Karpas-422 (cell line): ENCODE measurements at regions not wholly inside any gene's neighbourhood (a gene's known extent, or its start where the extent isn't known, plus 50 kb on each side); places are given as distances from the start of the nearest gene placed in this dataset.

Experiments used
- DNase-seq: peaks from one replicate; pipeline ENCODE4 v3.0.0-alpha.2; 2015
- H2AFZ ChIP-seq: fragments of 200-600 bp; sonication (generic); 2 replicates; pipeline ENCODE4 v1.6.1; 2014; ENCODE audit warnings: antibody characterized with exemption, low read length, mixed read lengths
- H3K27ac ChIP-seq: fragments of 200-600 bp; sonication (generic); 2 replicates; pipeline ENCODE4 v1.5.1; 2014; ENCODE audit warnings: mild to moderate bottlenecking, low read length, moderate library complexity
- H3K27me3 ChIP-seq: fragments of 200-600 bp; sonication (generic); 2 replicates; pipeline ENCODE4 v1.6.1; 2014; ENCODE audit warnings: low read length, mixed read lengths
- H3K36me3 ChIP-seq: fragments of 200-600 bp; sonication (generic); 2 replicates; pipeline ENCODE4 v1.6.1; 2014; ENCODE audit warnings: low read length, mixed read lengths; ENCODE audit not compliant: insufficient read depth
- H3K4me1 ChIP-seq: fragments of 200-600 bp; sonication (generic); 2 replicates; pipeline ENCODE4 v1.6.1; 2014; ENCODE audit warnings: mild to moderate bottlenecking, low read length, mixed read lengths
- H3K4me2 ChIP-seq: fragments of 200-600 bp; sonication (generic); 2 replicates; pipeline ENCODE4 v1.6.1; 2014; ENCODE audit warnings: low read length, low read depth, mild to moderate bottlenecking; ENCODE audit not compliant: poor library complexity, severe bottlenecking
- H3K4me3 ChIP-seq: fragments of 200-600 bp; sonication (generic); 2 replicates; pipeline ENCODE4 v1.5.1; 2014; ENCODE audit warnings: mild to moderate bottlenecking, antibody characterized with exemption, low read length, mixed read lengths
- H3K79me2 ChIP-seq: fragments of 200-600 bp; sonication (generic); 2 replicates; pipeline ENCODE4 v1.6.1; 2014; ENCODE audit warnings: mild to moderate bottlenecking, low read length, mixed read lengths
- H3K9ac ChIP-seq: fragments of 200-600 bp; sonication (generic); 2 replicates; pipeline ENCODE4 v1.6.0; 2014; ENCODE audit warnings: low read length
- H3K9me2 ChIP-seq: fragments of 200-600 bp; sonication (generic), shearing (Covaris generic); replicated peaks from 2 replicates; pipeline ENCODE4 v1.6.0; 2014; ENCODE audit warnings: mild to moderate bottlenecking, low read length, moderate library complexity; ENCODE audit not compliant: insufficient read depth
- H3K9me3 ChIP-seq: fragments of 300-700, 200-600 bp; sonication (generic); 2 replicates; pipeline ENCODE4 v1.6.1; 2014; ENCODE audit warnings: low read length, mixed read lengths
- H4K20me1 ChIP-seq: fragments of 200-600 bp; sonication (generic); 2 replicates; pipeline ENCODE4 v1.6.1; 2014; ENCODE audit warnings: mild to moderate bottlenecking, antibody characterized with exemption, low read length, low read depth; ENCODE audit not compliant: insufficient read depth

GRCh38 chr1:208917723-208918122, 665.8 kb upstream of the CAMK1G start:
- H3K4me3 ChIP-seq, result no peak overlapping the region
- DNase-seq, result no peak
- 0 out of 2 replicates have a peak, but pooled peaks cover 3% of the 10 kb centered on the region for H3K9me2 ChIP-seq
- H3K4me2 ChIP-seq, result no peak overlapping the region
- H3K9ac ChIP-seq, result no peak overlapping the region
- H3K9me3 ChIP-seq, result no peaks in the 10 kb centered on the region
- H3K36me3 ChIP-seq, result no peaks in the 10 kb centered on the region
- no peaks in the 10 kb centered on the region for H3K79me2 ChIP-seq
- H2AFZ ChIP-seq, result no peak overlapping the region
- no peak overlapping the region for H3K27ac ChIP-seq
- no peaks in the 10 kb centered on the region for H3K27me3 ChIP-seq
- H4K20me1 ChIP-seq, result no peaks in the 10 kb centered on the region
- H3K4me1 ChIP-seq, result no peaks in the 10 kb centered on the region

GRCh38 chr1:208918160-208918559, 665.4 kb upstream of the CAMK1G start:
- Histone ChIP-seq H3K36me3 (no peaks in the 10 kb centered on the region), H3K4me2 (no peak overlapping the region), H3K9ac (no peak overlapping the region), H2AFZ (no peak overlapping the region), H3K27me3 (no peaks in the 10 kb centered on the region), H3K79me2 (no peaks in the 10 kb centered on the region), H3K9me3 (no peaks in the 10 kb centered on the region), H3K4me3 (no peak overlapping the region), H4K20me1 (no peaks in the 10 kb centered on the region), H3K9me2 (0 out of 2 replicates have a peak, but pooled peaks cover 3% of the 10 kb centered on the region), H3K4me1 (no peaks in the 10 kb centered on the region), H3K27ac (no peak overlapping the region)
- no peak for DNase-seq

- H3K36me3 ChIP-seq, result no peaks in the 10 kb centered on the region
- no peak overlapping the region for H3K4me2 ChIP-seq
- H3K27me3 ChIP-seq, result no peaks in the 10 kb centered on the region
- no peak overlapping the region for H3K4me3 ChIP-seq
- no peak for DNase-seq
- no peaks in the 10 kb centered on the region for H3K4me1 ChIP-seq
- H3K9me3 ChIP-seq, result no peaks in the 10 kb centered on the region
- no peak overlapping the region for H3K27ac ChIP-seq
- H2AFZ ChIP-seq, result no peak overlapping the region
- no peaks in the 10 kb centered on the region for H3K79me2 ChIP-seq
- H3K9me2 ChIP-seq, result 0 out of 2 replicates have a peak, but pooled peaks cover 3% of the 10 kb centered on the region
- no peak overlapping the region for H3K9ac ChIP-seq
- no peaks in the 10 kb centered on the region for H4K20me1 ChIP-seq
Observed at GRCh38 chr1:208919371-208919770, 664.1 kb upstream of the CAMK1G start.

- no peaks in the 10 kb centered on the region for H3K4me1 ChIP-seq
- H3K9me3 ChIP-seq, result no peaks in the 10 kb centered on the region
- H3K27me3 ChIP-seq, result no peaks in the 10 kb centered on the region
- H3K9ac ChIP-seq, result no peak overlapping the region
- no peak for DNase-seq
- H3K79me2 ChIP-seq, result no peaks in the 10 kb centered on the region
- H3K9me2 ChIP-seq, result 0 out of 2 replicates have a peak, but pooled peaks cover 3% of the 10 kb centered on the region
- no peaks in the 10 kb centered on the region for H4K20me1 ChIP-seq
- no peak overlapping the region for H3K4me2 ChIP-seq
- no peak overlapping the region for H2AFZ ChIP-seq
- H3K4me3 ChIP-seq, result no peak overlapping the region
- H3K36me3 ChIP-seq, result no peaks in the 10 kb centered on the region
- H3K27ac ChIP-seq, result no peak overlapping the region
Observed at GRCh38 chr1:208921259-208921658, 662.3 kb upstream of the CAMK1G start.

GRCh38 chr1:208923456-208923855, 660.1 kb upstream of the CAMK1G start:
- Histone ChIP-seq H3K79me2 (no peaks in the 10 kb centered on the region), H2AFZ (no peak overlapping the region), H3K36me3 (no peaks in the 10 kb centered on the region), H3K9me3 (no peaks in the 10 kb centered on the region), H3K9ac (no peak overlapping the region), H3K4me1 (no peaks in the 10 kb centered on the region), H3K27me3 (no peaks in the 10 kb centered on the region), H3K4me3 (no peak overlapping the region), H3K27ac (no peak overlapping the region), H3K4me2 (no peak overlapping the region), H4K20me1 (no peaks in the 10 kb centered on the region), H3K9me2 (0 out of 2 replicates have a peak, but pooled peaks cover 3% of the 10 kb centered on the region)
- no peak for DNase-seq

GRCh38 chr1:208923946-208924720, 659.4 kb upstream of the CAMK1G start:
- no peaks in the 10 kb centered on the region for H3K79me2 ChIP-seq
- H3K4me3 ChIP-seq, result no peak overlapping the region
- H4K20me1 ChIP-seq, result no peaks in the 10 kb centered on the region
- no peak overlapping the region for H3K4me2 ChIP-seq
- DNase-seq, result no peak
- H3K27ac ChIP-seq, result no peak overlapping the region
- H3K9me2 ChIP-seq, result 0 out of 2 replicates have a peak, but pooled peaks cover 3% of the 10 kb centered on the region
- H2AFZ ChIP-seq, result no peak overlapping the region
- H3K9ac ChIP-seq, result no peak overlapping the region
- no peaks in the 10 kb centered on the region for H3K36me3 ChIP-seq
- no peaks in the 10 kb centered on the region for H3K27me3 ChIP-seq
- no peaks in the 10 kb centered on the region for H3K9me3 ChIP-seq
- no peaks in the 10 kb centered on the region for H3K4me1 ChIP-seq

- no peaks in the 10 kb centered on the region for H3K79me2 ChIP-seq
- H3K4me2 ChIP-seq, result no peak overlapping the region
- H3K9me2 ChIP-seq, result 0 out of 2 replicates have a peak, but pooled peaks cover 3% of the 10 kb centered on the region
- H3K27me3 ChIP-seq, result no peaks in the 10 kb centered on the region
- no peak overlapping the region for H3K27ac ChIP-seq
- H3K4me1 ChIP-seq, result no peaks in the 10 kb centered on the region
- no peak for DNase-seq
- H4K20me1 ChIP-seq, result no peaks in the 10 kb centered on the region
- no peak overlapping the region for H2AFZ ChIP-seq
- H3K9ac ChIP-seq, result no peak overlapping the region
- H3K9me3 ChIP-seq, result no peaks in the 10 kb centered on the region
- H3K36me3 ChIP-seq, result no peaks in the 10 kb centered on the region
- H3K4me3 ChIP-seq, result no peak overlapping the region
Observed at GRCh38 chr1:208924928-208925327, 658.6 kb upstream of the CAMK1G start.

GRCh38 chr1:208928349-208929010, 655.0 kb upstream of the CAMK1G start:
- Histone ChIP-seq H2AFZ (no peak overlapping the region), H4K20me1 (no peaks in the 10 kb centered on the region), H3K9me2 (no peaks in the 10 kb centered on the region), H3K27me3 (no peaks in the 10 kb centered on the region), H3K36me3 (no peaks in the 10 kb centered on the region), H3K4me1 (no peaks in the 10 kb centered on the region), H3K4me2 (no peak overlapping the region), H3K27ac (no peak overlapping the region), H3K9me3 (no peaks in the 10 kb centered on the region), H3K9ac (no peak overlapping the region), H3K4me3 (no peak overlapping the region), H3K79me2 (no peaks in the 10 kb centered on the region)
- DNase-seq, result no peak
